ENCODE measurements at regions not wholly inside any gene's neighbourhood (a gene's known extent, or its start where the extent isn't known, plus 50 kb on each side); places are given as distances from the start of the nearest gene placed in this dataset.
"Not testable (repeated sequence)": the region's sequence is repeated elsewhere in the genome, so short reads cannot be mapped to it uniquely, and the experiment has no call there.

GRCh38 chr5:51802551-51803184 lies 419.4 kb downstream of the ISL1 start:
- Mint-ChIP-seq H3K27me3 (no peaks in the 10 kb centered on the region), H3K4me1 (no peaks in the 10 kb centered on the region), H3K9me3 (peaks cover 0 to 14% (median 6%) of the 10 kb centered on the region in 7 donors), H3K4me3 (no peak overlapping the region), H3K36me3 (no peaks in the 10 kb centered on the region), H3K27ac (no peak overlapping the region)
- Histone ChIP-seq H3K27me3 (ENCODE audit: control insufficient read depth, insufficient read depth, low read length) (no peaks in the 10 kb centered on the region), H3K4me3 (ENCODE audit: low read depth, low read length) (no peak overlapping the region), H3K9me3 (ENCODE audit: control insufficient read depth in 2 of 2, low read length in 2 of 2) (peaks cover 0 to 2% of the 10 kb centered on the region in 2 experiments), H3K27ac (ENCODE audit: insufficient read depth, low read length, poor library complexity, severe bottlenecking) (no peak overlapping the region), H3K36me3 (ENCODE audit: control insufficient read depth, insufficient read depth, low read length) (no peaks in the 10 kb centered on the region), H3K4me1 (ENCODE audit: control insufficient read depth, insufficient read depth, low read length, poor library complexity, severe bottlenecking) (no peaks in the 10 kb centered on the region)
- ATAC-seq (ENCODE audit: low read depth in 2 of 2), result no peak
- no peak for DNase-seq

DNA sequence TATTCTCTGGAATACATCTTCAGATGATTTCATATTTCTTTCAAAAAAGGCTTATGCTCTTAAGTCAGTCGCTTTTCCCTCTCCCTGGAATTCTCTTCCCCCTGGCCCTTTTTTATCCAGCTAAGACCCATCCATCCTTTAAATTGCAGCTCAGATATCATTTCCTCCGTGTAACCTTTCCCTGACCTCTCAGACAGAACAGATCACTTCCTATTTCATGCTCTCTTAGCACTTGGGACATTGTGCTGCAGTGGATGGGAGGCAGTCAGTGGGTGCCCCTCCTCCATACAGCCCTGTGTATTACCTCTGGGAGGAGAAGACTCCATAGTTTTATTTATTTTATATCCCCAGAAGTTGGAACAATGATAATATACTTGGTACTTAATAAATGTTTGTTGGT lies 423.4 kb downstream of the ISL1 start:
- H3K27ac ChIP-seq (ENCODE audit: insufficient read depth, low read length, poor library complexity, severe bottlenecking), result no peak overlapping the region
- H3K36me3 ChIP-seq (ENCODE audit: control insufficient read depth, insufficient read depth, low read length), result no peaks in the 10 kb centered on the region
- H3K4me1 Mint-ChIP-seq, result no peaks in the 10 kb centered on the region
- H3K36me3 Mint-ChIP-seq, result no peaks in the 10 kb centered on the region
- H3K4me3 ChIP-seq (ENCODE audit: low read depth, low read length), result no peak overlapping the region
- DNase-seq, result no peak
- peaks cover 2 to 23% (median 7%) of the 10 kb centered on the region in 7 donors for H3K9me3 Mint-ChIP-seq
- H3K27me3 Mint-ChIP-seq, result no peaks in the 10 kb centered on the region
- no peak overlapping the region for H3K4me3 Mint-ChIP-seq
- H3K27me3 ChIP-seq (ENCODE audit: control insufficient read depth, insufficient read depth, low read length), result no peaks in the 10 kb centered on the region
- H3K4me1 ChIP-seq (ENCODE audit: control insufficient read depth, insufficient read depth, low read length, poor library complexity, severe bottlenecking), result no peaks in the 10 kb centered on the region
- no peak overlapping the region for H3K27ac Mint-ChIP-seq
- H3K9me3 ChIP-seq (ENCODE audit: control insufficient read depth in 2 of 2, low read length in 2 of 2), result peaks cover 0 to 4% of the 10 kb centered on the region in 2 experiments
- ATAC-seq (ENCODE audit: low read depth in 2 of 2), result no peak

DNA sequence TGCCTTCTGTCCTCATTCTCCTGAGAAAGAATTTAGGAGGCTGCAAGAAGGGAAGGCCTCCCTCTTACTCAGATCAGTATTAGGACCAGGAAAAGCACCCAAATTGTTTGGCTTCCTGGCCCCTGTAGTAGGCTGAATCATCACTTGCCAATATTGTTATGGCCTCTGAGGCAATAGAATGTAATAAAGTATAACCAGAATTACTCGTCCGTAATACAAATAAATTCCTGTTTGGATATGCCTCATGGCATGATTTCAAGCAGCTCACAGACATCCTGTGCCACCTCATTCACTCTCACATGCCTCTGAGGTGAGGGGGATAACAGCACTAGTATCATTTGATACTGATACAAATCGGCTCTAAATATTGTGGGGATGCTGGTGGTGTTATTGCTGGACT lies 427.3 kb downstream of the ISL1 start:
- ATAC-seq (ENCODE audit: low read depth in 2 of 2), result no peak
- H3K4me3 Mint-ChIP-seq, result no peak overlapping the region
- H3K9me3 Mint-ChIP-seq, result peaks cover 5 to 19% (median 6%) of the 10 kb centered on the region in 7 donors
- no peak overlapping the region for H3K27ac Mint-ChIP-seq
- peaks cover 4 to 5% of the 10 kb centered on the region in 2 experiments for H3K9me3 ChIP-seq (ENCODE audit: control insufficient read depth in 2 of 2, low read length in 2 of 2)
- no peaks in the 10 kb centered on the region for H3K27me3 Mint-ChIP-seq
- DNase-seq, result no peak
- H3K36me3 ChIP-seq (ENCODE audit: control insufficient read depth, insufficient read depth, low read length), result no peaks in the 10 kb centered on the region
- no peaks in the 10 kb centered on the region for H3K4me1 Mint-ChIP-seq
- no peaks in the 10 kb centered on the region for H3K4me1 ChIP-seq (ENCODE audit: control insufficient read depth, insufficient read depth, low read length, poor library complexity, severe bottlenecking)
- no peaks in the 10 kb centered on the region for H3K36me3 Mint-ChIP-seq
- H3K27me3 ChIP-seq (ENCODE audit: control insufficient read depth, insufficient read depth, low read length), result no peaks in the 10 kb centered on the region
- no peak overlapping the region for H3K4me3 ChIP-seq (ENCODE audit: low read depth, low read length)
- H3K27ac ChIP-seq (ENCODE audit: insufficient read depth, low read length, poor library complexity, severe bottlenecking), result no peak overlapping the region

GRCh38 chr5:51811883-51812471 lies 428.7 kb downstream of the ISL1 start:
- H3K9me3 Mint-ChIP-seq, result peaks cover 5 to 17% (median 10%) of the 10 kb centered on the region in 7 donors
- no peaks in the 10 kb centered on the region for H3K36me3 ChIP-seq (ENCODE audit: control insufficient read depth, insufficient read depth, low read length)
- H3K9me3 ChIP-seq (ENCODE audit: control insufficient read depth in 2 of 2, low read length in 2 of 2), result peaks cover 1 to 5% of the 10 kb centered on the region in 2 experiments
- H3K27me3 Mint-ChIP-seq, result no peaks in the 10 kb centered on the region
- no peaks in the 10 kb centered on the region for H3K4me1 ChIP-seq (ENCODE audit: control insufficient read depth, insufficient read depth, low read length, poor library complexity, severe bottlenecking)
- H3K27ac Mint-ChIP-seq, result no peak overlapping the region
- no peak overlapping the region for H3K4me3 Mint-ChIP-seq
- H3K27ac ChIP-seq (ENCODE audit: insufficient read depth, low read length, poor library complexity, severe bottlenecking), result no peak overlapping the region
- no peaks in the 10 kb centered on the region for H3K36me3 Mint-ChIP-seq
- DNase-seq, result no peak
- H3K4me1 Mint-ChIP-seq, result no peaks in the 10 kb centered on the region
- no peaks in the 10 kb centered on the region for H3K27me3 ChIP-seq (ENCODE audit: control insufficient read depth, insufficient read depth, low read length)
- H3K4me3 ChIP-seq (ENCODE audit: low read depth, low read length), result no peak overlapping the region
- no peak for ATAC-seq (ENCODE audit: low read depth in 2 of 2)

- ATAC-seq (ENCODE audit: low read depth in 2 of 2); H3K27me3 Mint-ChIP-seq; DNase-seq; H3K36me3 ChIP-seq (ENCODE audit: control insufficient read depth, insufficient read depth, low read length); H3K9me3 ChIP-seq (ENCODE audit: control insufficient read depth in 2 of 2, low read length in 2 of 2); H3K4me3 ChIP-seq (ENCODE audit: low read depth, low read length); H3K4me1 ChIP-seq (ENCODE audit: control insufficient read depth, insufficient read depth, low read length, poor library complexity, severe bottlenecking); H3K27ac Mint-ChIP-seq; H3K36me3 Mint-ChIP-seq; H3K27me3 ChIP-seq (ENCODE audit: control insufficient read depth, insufficient read depth, low read length); H3K4me3 Mint-ChIP-seq; H3K27ac ChIP-seq (ENCODE audit: insufficient read depth, low read length, poor library complexity, severe bottlenecking); H3K4me1 Mint-ChIP-seq: not testable (repeated sequence)
- peaks cover 3 to 21% (median 7%) of the 10 kb centered on the region in 7 donors for H3K9me3 Mint-ChIP-seq
Measured at GRCh38 chr5:51814817-51815216, 431.6 kb downstream of the ISL1 start.

DNA sequence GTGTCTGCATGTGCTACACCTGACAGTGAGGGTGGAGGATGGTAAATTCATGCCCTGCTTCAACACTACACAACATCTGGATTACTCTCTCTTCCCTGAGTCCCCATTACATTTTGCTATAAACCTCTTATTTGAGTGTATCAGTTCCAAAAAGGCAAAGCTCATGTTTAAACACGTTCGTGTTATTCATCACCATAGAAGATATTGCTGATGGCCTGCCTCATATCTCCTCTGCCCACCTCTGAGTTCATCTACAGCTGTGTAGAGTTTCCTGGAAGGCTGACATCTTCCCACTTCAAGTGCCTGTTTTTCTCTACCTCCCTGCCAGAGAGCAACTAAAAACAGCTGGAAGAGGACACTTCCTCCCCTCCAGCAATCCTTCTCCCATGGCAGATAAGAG lies 433.2 kb downstream of the ISL1 start:
- no peaks in the 10 kb centered on the region for H3K4me1 Mint-ChIP-seq
- ATAC-seq (ENCODE audit: low read depth in 2 of 2) (no peak), DNase-seq (no peak)
- no peaks in the 10 kb centered on the region for H3K4me1 ChIP-seq (ENCODE audit: control insufficient read depth, insufficient read depth, low read length, poor library complexity, severe bottlenecking)
- no peaks in the 10 kb centered on the region for H3K36me3 ChIP-seq (ENCODE audit: control insufficient read depth, insufficient read depth, low read length)
- no peaks in the 10 kb centered on the region for H3K27me3 Mint-ChIP-seq
- H3K27me3 ChIP-seq (ENCODE audit: control insufficient read depth, insufficient read depth, low read length), result no peaks in the 10 kb centered on the region
- H3K9me3 Mint-ChIP-seq, result peaks cover 4 to 21% (median 11%) of the 10 kb centered on the region in 7 donors
- H3K9me3 ChIP-seq (ENCODE audit: control insufficient read depth in 2 of 2, low read length in 2 of 2), result peaks cover 2 to 5% of the 10 kb centered on the region in 2 experiments
- H3K36me3 Mint-ChIP-seq, result no peaks in the 10 kb centered on the region
- no peak overlapping the region for H3K4me3 Mint-ChIP-seq
- no peak overlapping the region for H3K4me3 ChIP-seq (ENCODE audit: low read depth, low read length)
- peak overlapping the region in 1 of 3 donors; percentile 34 for H3K27ac Mint-ChIP-seq
- H3K27ac ChIP-seq (ENCODE audit: insufficient read depth, low read length, poor library complexity, severe bottlenecking), result no peak overlapping the region

DNA sequence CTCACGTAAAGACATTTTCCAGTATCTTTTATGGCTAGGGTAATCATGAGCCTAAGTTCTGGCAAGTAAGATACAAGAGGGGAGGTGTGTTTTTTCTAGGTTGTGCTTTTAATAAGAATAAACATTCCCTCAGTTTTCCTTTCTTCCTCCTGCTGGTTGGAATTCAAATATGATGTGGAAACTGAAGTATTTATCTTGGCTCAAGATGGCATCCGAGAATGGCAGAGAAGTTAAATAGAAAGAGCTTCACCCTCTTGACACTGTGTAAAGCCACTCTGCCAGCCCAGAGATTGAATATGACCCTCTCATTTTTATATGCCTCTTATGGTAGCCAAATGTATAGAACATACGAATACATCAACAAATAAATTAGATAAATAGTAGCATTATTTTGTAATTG lies 438.4 kb downstream of the ISL1 start:
- DNase-seq (no peak), ATAC-seq (ENCODE audit: low read depth in 2 of 2) (no peak)
- Mint-ChIP-seq H3K9me3 (peaks cover 0 to 19% (median 7%) of the 10 kb centered on the region in 7 donors), H3K4me3 (no peak overlapping the region), H3K36me3 (no peaks in the 10 kb centered on the region), H3K27me3 (no peaks in the 10 kb centered on the region), H3K4me1 (no peaks in the 10 kb centered on the region), H3K27ac (no peak overlapping the region)
- no peak overlapping the region for H3K27ac ChIP-seq (ENCODE audit: insufficient read depth, low read length, poor library complexity, severe bottlenecking)
- H3K27me3 ChIP-seq (ENCODE audit: control insufficient read depth, insufficient read depth, low read length), result no peaks in the 10 kb centered on the region
- H3K4me3 ChIP-seq (ENCODE audit: low read depth, low read length), result no peak overlapping the region
- no peaks in the 10 kb centered on the region for H3K36me3 ChIP-seq (ENCODE audit: control insufficient read depth, insufficient read depth, low read length)
- H3K4me1 ChIP-seq (ENCODE audit: control insufficient read depth, insufficient read depth, low read length, poor library complexity, severe bottlenecking), result no peaks in the 10 kb centered on the region
- H3K9me3 ChIP-seq (ENCODE audit: control insufficient read depth in 2 of 2, low read length in 2 of 2), result peaks cover 0 to 4% of the 10 kb centered on the region in 2 experiments

DNA sequence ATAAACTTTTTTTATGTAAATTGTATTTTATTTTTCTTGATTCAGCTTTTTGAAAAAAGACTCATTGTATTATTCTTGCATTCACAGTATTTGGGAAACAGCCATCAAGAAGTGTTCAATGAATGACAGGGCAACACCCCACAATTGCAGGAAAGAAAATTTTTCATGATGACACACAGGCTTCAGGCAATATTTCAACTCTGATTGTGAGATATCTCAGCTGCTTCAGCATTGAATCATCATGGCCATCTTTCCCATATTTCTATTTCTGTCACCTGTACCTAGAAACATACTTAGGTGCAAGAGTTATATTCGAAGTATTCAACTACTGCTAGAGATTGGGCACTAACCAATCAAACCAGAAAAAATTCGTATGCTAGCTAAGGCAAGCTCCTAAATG lies 446.0 kb downstream of the ISL1 start:
- H3K9me3 Mint-ChIP-seq, result peaks cover 0 to 18% (median 2%) of the 10 kb centered on the region in 7 donors
- no peaks in the 10 kb centered on the region for H3K4me1 Mint-ChIP-seq
- no peak overlapping the region for H3K4me3 Mint-ChIP-seq
- no peaks in the 10 kb centered on the region for H3K27me3 Mint-ChIP-seq
- no peaks in the 10 kb centered on the region for H3K36me3 Mint-ChIP-seq
- Histone ChIP-seq H3K4me3 (ENCODE audit: low read depth, low read length) (no peak overlapping the region), H3K4me1 (ENCODE audit: control insufficient read depth, insufficient read depth, low read length, poor library complexity, severe bottlenecking) (no peaks in the 10 kb centered on the region), H3K36me3 (ENCODE audit: control insufficient read depth, insufficient read depth, low read length) (no peaks in the 10 kb centered on the region), H3K9me3 (ENCODE audit: control insufficient read depth in 2 of 2, low read length in 2 of 2) (no peaks in the 10 kb centered on the region), H3K27me3 (ENCODE audit: control insufficient read depth, insufficient read depth, low read length) (no peaks in the 10 kb centered on the region), H3K27ac (ENCODE audit: insufficient read depth, low read length, poor library complexity, severe bottlenecking) (no peak overlapping the region)
- DNase-seq, result no peak
- H3K27ac Mint-ChIP-seq, result no peak overlapping the region
- ATAC-seq (ENCODE audit: low read depth in 2 of 2), result no peak

Measured in CD4-positive, CD25-positive, alpha-beta regulatory T cell (primary cell).